OCI-LY7 (cell line): ENCODE measurements at regions not wholly inside any gene's neighbourhood (a gene's known extent, or its start where the extent isn't known, plus 50 kb on each side); places are given as distances from the start of the nearest gene placed in this dataset.

Experiments
- BruUV-seq: library from RNA; stranded (reverse); fragments of 400-500 nt; replicated peaks from 2 replicates; lab custom pipeline; 2021; lab: Mats Ljungman, UMichigan
- CTCF ChIA-PET: fragments of 300-600 bp; sonication (Branson Sonifier 250); formaldehyde crosslinking; loops from one replicate; lab custom pipeline; 2022; ENCODE audit warnings: antibody characterized with exemption; ENCODE audit not compliant: unreplicated experiment; lab: Charles Lee
- POLR2A ChIA-PET: fragments of 300-600 bp; sonication (Branson Sonifier 250); formaldehyde crosslinking; loops from one replicate; lab custom pipeline; 2022; ENCODE audit warnings: antibody characterized with exemption; lab: Charles Lee
- DNase-seq: peaks from one replicate; pipeline ENCODE4 v3.0.0-alpha.2; 2015; ENCODE audit warnings: low spot score
- H2AFZ ChIP-seq: fragments of 200-600 bp; sonication (generic), shearing (Covaris generic); 2 replicates; pipeline ENCODE4 v1.6.1; 2014; ENCODE audit warnings: mild to moderate bottlenecking, antibody characterized with exemption, low read length, moderate library complexity
- H3K27ac ChIP-seq: fragments of 200-600 bp; sonication (generic); 2 replicates; pipeline ENCODE4 v1.5.1; 2014; ENCODE audit warnings: mixed run types, low read depth, mild to moderate bottlenecking, moderate library complexity, low read length, inconsistent platforms; ENCODE audit not compliant: poor library complexity, severe bottlenecking
- H3K36me3 ChIP-seq: fragments of 200-600 bp; sonication (generic); 2 replicates; pipeline ENCODE4 v1.6.1; 2014; ENCODE audit warnings: mild to moderate bottlenecking, antibody characterized with exemption, low read length, moderate library complexity, mixed read lengths; ENCODE audit not compliant: insufficient read depth
- H3K4me1 ChIP-seq: fragments of 200-600 bp; sonication (generic); 2 replicates; pipeline ENCODE4 v1.5.1; 2014; ENCODE audit warnings: mild to moderate bottlenecking, low read length; ENCODE audit not compliant: insufficient read depth, poor library complexity, severe bottlenecking
- H3K4me2 ChIP-seq: fragments of 200-600 bp; sonication (generic); 2 replicates; pipeline ENCODE4 v1.6.1; 2014; ENCODE audit warnings: mild to moderate bottlenecking, low read length
- H3K4me3 ChIP-seq: fragments of 200-600 bp; sonication (generic); 2 replicates; pipeline ENCODE4 v1.5.1; 2014; ENCODE audit warnings: mild to moderate bottlenecking, low read depth, low read length; ENCODE audit not compliant: poor library complexity, severe bottlenecking
- H3K79me2 ChIP-seq: fragments of 200-600 bp; sonication (generic); 2 replicates; pipeline ENCODE4 v1.6.1; 2016; ENCODE audit warnings: low read depth, mild to moderate bottlenecking, low read length, moderate library complexity, mixed read lengths; ENCODE audit not compliant: insufficient read depth
- H3K9me2 ChIP-seq: fragments of 200-600 bp; sonication (generic); 2 replicates; pipeline ENCODE4 v1.6.1; 2016; ENCODE audit warnings: mild to moderate bottlenecking, low read length, mixed read lengths; ENCODE audit not compliant: insufficient read depth
- H3K9me3 ChIP-seq: fragments of 200-600 bp; sonication (generic); 2 replicates; pipeline ENCODE4 v1.6.1; 2014; ENCODE audit warnings: mild to moderate bottlenecking, mixed run types, low read length, mixed read lengths
- H4K20me1 ChIP-seq: fragments of 200-600 bp; sonication (generic); 2 replicates; pipeline ENCODE4 v1.6.1; 2014; ENCODE audit warnings: mild to moderate bottlenecking, antibody characterized with exemption, low read length, moderate library complexity, mixed read lengths; ENCODE audit not compliant: insufficient read depth
- EZH2phosphoT487 ChIP-seq: fragments of 200-600 bp; sonication (generic); IDR thresholded peaks from 2 replicates; pipeline ENCODE4 v1.6.1; 2018; ENCODE audit warnings: low read depth, borderline replicate concordance, mild to moderate bottlenecking, mixed run types, antibody characterized with exemption, low read length, moderate library complexity, mixed read lengths
- intact Hi-C: fragments of 100-400 bp; cut with micrococcal nuclease; formaldehyde crosslinking; loops from one replicate; pipeline ENCODE4 v1.10.0; 2022; ENCODE audit not compliant: unreplicated experiment
- TF ChIP-seq, protein P1 (sequence below): fragments of 200-600 bp; sonication (generic); conservative IDR thresholded peaks from 2 replicates; pipeline ENCODE4 v1.5.1; 2014; ENCODE audit warnings: mild to moderate bottlenecking, antibody characterized with exemption, low read length, moderate library complexity, mixed read lengths

DNA sequence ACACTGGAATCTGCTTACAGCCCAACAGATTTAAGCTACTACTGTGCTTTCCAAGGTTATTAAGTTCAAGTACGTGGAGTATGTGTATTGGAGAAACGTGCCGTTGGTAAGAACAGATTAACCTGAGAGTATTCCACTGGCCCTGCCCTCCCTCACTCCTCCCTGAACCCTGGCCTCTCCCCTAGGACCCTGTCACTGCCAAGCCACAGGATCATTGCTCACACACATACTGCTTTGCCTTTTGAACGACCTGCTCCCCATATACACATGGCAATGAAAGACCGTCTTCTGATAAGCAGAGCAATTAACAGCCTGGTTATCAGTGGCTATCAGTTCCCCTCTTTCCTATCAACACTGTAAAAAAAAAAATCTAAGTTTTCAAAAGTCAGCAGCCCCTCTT lies 458.9 kb upstream of the DYNLRB2 start:
- no peak for DNase-seq
- intact Hi-C loops: no loop called here
- no peak overlapping the region for H3K4me2 ChIP-seq
- no peak overlapping the region for H3K27ac ChIP-seq
- no peaks in the 10 kb centered on the region for H3K4me1 ChIP-seq
- H3K36me3 ChIP-seq: no peaks in the 10 kb centered on the region
- TF ChIP-seq, protein P1, sequence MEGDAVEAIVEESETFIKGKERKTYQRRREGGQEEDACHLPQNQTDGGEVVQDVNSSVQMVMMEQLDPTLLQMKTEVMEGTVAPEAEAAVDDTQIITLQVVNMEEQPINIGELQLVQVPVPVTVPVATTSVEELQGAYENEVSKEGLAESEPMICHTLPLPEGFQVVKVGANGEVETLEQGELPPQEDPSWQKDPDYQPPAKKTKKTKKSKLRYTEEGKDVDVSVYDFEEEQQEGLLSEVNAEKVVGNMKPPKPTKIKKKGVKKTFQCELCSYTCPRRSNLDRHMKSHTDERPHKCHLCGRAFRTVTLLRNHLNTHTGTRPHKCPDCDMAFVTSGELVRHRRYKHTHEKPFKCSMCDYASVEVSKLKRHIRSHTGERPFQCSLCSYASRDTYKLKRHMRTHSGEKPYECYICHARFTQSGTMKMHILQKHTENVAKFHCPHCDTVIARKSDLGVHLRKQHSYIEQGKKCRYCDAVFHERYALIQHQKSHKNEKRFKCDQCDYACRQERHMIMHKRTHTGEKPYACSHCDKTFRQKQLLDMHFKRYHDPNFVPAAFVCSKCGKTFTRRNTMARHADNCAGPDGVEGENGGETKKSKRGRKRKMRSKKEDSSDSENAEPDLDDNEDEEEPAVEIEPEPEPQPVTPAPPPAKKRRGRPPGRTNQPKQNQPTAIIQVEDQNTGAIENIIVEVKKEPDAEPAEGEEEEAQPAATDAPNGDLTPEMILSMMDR: no peak
- no peak for TF ChIP-seq EZH2phosphoT487
- no peak overlapping the region for H2AFZ ChIP-seq
- no peaks in the 10 kb centered on the region for H4K20me1 ChIP-seq
- CTCF ChIA-PET: no interaction called here
- H3K9me2 ChIP-seq: no peaks in the 10 kb centered on the region
- no TSS peak for BruUV-seq
- POLR2A ChIA-PET: no interaction called here
- no peaks in the 10 kb centered on the region for H3K9me3 ChIP-seq
- H3K79me2 ChIP-seq: no peaks in the 10 kb centered on the region
- H3K4me3 ChIP-seq: no peak overlapping the region

DNA sequence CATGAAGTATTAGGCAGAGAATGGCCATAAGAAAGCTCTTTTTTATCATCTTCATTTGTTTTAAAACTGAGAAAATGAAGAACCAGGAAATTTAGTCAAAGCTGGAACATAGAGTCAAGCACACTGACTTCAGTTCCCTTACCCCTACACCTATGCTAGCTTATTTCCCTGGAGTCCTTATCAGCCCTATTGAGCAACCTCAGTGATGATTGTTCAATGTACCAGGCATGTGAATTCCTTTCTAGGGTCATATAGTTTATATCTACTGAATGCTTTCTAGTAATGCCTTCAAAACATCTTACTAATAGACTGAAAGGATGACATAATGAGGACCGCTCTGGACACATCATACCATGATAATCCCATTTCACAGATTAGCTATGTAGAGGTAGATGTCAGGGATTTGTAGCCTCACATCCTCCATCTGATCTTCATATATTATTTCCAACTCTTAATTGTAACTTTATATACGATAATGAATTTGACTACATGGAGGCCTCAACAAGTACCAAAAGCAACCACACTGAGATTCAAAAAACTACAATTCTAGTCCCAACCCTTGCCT lies 460.4 kb upstream of the DYNLRB2 start:
- Histone ChIP-seq H4K20me1 (no peaks in the 10 kb centered on the region), H3K36me3 (no peaks in the 10 kb centered on the region)
- BruUV-seq: no TSS peak

DNA sequence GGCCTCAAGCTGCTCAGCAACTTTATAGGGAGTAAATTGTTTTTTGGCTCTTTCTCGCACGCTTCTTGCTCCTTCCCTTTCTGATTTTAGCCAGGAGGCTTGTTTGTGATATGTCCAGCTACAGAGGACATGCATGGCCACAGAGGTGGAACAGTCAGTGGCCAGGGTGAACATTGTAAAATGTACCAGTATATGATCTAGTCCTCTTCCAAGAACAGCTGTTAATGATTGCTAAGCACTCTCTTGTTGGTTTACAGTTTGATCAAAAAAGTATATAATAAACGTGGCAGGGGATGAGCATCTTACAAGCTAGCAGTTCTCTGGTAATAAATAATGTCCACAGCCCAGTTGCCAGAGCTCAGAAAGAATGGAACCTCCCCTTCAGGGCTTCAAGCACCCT lies 461.7 kb upstream of the DYNLRB2 start:
- Histone ChIP-seq H3K9me2 (no peaks in the 10 kb centered on the region), H3K27ac (no peak overlapping the region), H3K4me1 (no peaks in the 10 kb centered on the region), H3K36me3 (no peaks in the 10 kb centered on the region), H4K20me1 (no peaks in the 10 kb centered on the region), H3K4me2 (no peak overlapping the region), H3K9me3 (no peaks in the 10 kb centered on the region), H2AFZ (no peak overlapping the region), H3K79me2 (no peaks in the 10 kb centered on the region), H3K4me3 (no peak overlapping the region)
- TF ChIP-seq EZH2phosphoT487: no peak
- TF ChIP-seq, protein P1: no peak
- POLR2A ChIA-PET: interaction anchor here (0.8 kb wide), 1 partner anchor 38 kb away, joined by 3 read pairs; no protein-coding TSS in a partner anchor
- no peak for DNase-seq
- CTCF ChIA-PET: no interaction called here
- intact Hi-C loops: no loop called here
- no TSS peak for BruUV-seq

More for the DNA sequence above, 460.4 kb upstream of the DYNLRB2 start:
- Histone ChIP-seq H3K9me3 (no peaks in the 10 kb centered on the region), H2AFZ (no peak overlapping the region), H3K9me2 (no peaks in the 10 kb centered on the region), H3K4me3 (no peak overlapping the region), H3K79me2 (no peaks in the 10 kb centered on the region), H3K27ac (no peak overlapping the region), H3K4me2 (no peak overlapping the region), H3K4me1 (no peaks in the 10 kb centered on the region)
- TF ChIP-seq EZH2phosphoT487: no peak
- TF ChIP-seq, protein P1: no peak
- ChIA-PET POLR2A (interaction anchor here (0.9 kb wide), 1 partner anchor 14 kb away, joined by 4 read pairs; no protein-coding TSS in a partner anchor), CTCF (no interaction called here)
- intact Hi-C loops: no loop called here
- DNase-seq: no peak
